GM19023 (cell line): ENCODE measurements at regions not wholly inside any gene's neighbourhood (a gene's known extent, or its start where the extent isn't known, plus 50 kb on each side); places are given as distances from the start of the nearest gene placed in this dataset.

Source experiments
- ATAC-seq: cut with Tn5 transposase; IDR thresholded peaks from one replicate; pipeline ENCODE4 v1.9.1; 2021; ENCODE audit warnings: mild to moderate bottlenecking, moderate library complexity; ENCODE audit not compliant: unreplicated experiment

DNA sequence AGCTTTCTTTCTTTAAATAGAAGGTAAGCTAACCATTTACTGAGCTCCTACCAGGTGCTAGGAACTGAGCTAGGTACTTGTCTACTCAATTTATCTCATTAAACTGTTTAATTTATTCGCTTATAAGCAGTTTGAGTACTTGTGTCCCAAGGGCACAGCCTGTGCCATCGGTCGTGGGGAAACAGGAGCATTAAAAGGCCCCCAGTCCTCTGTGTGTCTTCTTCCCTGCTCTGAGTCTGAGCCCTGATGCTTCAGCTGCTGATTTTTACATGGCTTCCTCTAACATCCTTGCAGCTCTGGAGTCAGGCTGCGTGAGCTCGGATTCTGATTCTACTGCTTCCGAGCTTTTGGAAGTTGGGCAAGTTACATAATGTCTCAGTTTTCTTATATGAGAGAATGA lies 239.5 kb downstream of the EDEM1 start:
- no peak for ATAC-seq

DNA sequence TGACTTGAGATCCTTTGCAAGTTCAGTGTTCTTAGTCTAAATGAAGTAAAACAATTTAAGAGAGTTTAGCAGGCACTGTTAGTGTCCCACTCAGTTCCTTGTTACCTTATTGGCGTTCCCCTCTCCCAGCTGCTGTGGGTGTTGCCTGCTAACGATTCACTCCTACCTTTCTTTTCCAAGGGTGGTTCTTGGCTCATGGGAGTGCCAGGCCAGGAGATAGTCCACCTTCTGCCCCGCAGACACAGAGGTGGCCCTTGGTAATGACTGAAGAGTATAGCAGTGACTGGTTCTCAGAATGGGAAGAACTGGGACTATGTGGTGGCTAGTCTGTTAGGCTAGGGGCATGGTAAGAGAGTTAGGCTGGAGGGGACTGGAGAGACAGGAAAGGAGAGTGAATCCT lies 240.4 kb downstream of the EDEM1 start:
- ATAC-seq: no peak

DNA sequence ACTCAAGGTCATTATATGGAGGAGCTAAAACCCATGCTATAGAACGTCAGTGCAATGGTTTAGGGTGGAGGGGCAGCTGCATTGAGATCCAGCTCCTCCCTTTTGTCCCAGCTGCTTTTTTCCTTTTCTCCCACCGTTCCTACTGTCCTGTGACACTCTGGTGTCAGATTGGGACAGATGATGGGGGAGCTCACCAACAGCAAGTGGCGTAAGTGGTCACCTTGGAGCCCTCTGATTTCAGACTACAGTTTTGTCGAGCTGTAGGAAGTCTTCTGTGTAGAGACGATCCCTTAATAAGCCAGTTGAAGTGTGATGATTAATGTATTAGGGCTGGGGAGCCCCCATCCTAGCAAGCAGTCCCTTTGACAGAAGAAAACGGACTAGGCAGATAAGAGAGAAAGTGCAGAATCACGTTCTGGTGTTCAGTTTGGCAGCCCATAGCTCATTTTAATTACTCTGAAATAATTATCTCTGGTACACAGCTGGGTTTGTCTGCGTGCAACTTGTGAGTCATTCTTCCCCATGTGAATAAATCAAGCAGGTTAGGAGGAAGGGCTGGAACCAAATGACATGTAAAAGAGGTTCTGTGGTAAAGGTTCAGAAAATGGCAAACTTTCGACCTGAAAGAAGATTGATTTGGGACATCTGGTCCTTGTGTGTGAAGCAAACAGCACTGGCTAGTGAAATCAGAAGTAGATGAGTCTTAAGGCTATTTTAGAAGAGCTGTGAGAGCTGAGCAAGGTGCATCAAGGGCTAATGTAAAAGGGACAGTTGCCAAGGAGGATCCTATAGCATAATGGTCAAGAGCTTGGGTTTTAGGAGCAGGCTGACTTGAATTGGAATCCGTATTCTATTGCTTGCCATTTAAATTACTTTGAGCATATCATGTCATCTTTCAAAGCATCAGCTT lies 241.4 kb downstream of the EDEM1 start:
- peak; percentile 80 for ATAC-seq

DNA sequence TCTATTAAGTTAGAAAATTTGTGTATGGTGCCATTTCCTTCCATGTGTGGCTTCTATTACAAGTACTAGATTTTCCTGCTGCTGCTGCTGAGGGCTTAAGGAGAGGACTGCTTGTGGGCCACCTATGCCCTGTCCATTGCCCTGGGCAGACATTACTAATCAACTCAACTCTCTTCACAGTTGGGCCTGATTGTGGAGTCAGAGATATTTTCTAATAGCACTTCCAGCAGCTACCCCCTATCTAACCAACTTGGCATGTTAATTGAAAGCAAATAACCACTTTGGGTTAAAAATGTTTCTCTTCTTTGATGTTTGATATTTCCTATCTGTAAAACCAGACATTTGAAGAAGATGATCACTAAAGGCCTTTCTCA lies 242.0 kb downstream of the EDEM1 start:
- no peak for ATAC-seq

DNA sequence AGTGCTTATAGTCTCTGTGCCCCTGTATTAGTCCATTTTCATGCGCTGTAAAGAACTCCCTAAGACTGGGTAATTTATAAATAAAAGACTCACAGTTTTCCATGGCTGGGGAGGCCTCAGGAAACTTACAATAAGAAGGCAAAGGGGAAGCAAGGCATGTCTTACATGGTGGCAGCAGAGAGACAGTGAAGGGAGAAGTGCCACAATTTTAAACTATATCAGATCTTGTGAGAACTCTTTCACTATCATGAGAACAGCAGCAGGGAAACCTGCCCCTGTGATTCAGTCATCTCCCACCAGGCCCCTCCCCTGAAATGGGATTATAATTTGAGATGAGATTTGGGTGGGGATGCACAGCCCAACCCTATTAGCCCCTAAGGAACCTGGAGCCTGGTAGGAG lies 243.2 kb downstream of the EDEM1 start:
- no peak for ATAC-seq

DNA sequence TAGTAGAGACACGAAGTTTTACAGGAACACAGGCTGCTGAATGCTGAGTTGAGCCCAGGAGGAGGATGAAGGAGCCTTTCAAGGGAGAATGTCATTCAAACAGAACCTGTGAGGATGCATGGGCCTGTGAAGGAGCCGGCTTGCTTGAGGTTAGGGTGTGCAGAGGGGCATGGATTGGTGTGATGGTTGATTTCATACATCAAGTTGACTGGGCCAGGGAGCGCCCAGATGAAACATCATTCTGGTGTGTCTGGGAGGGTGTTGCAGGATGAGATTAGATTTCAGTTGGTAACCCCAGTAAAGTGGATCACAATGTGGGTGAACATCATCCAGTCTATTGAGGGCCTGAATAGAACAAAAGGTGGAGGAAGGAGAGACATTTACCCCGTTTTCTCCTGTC lies 243.6 kb downstream of the EDEM1 start:
- ATAC-seq: no peak

DNA sequence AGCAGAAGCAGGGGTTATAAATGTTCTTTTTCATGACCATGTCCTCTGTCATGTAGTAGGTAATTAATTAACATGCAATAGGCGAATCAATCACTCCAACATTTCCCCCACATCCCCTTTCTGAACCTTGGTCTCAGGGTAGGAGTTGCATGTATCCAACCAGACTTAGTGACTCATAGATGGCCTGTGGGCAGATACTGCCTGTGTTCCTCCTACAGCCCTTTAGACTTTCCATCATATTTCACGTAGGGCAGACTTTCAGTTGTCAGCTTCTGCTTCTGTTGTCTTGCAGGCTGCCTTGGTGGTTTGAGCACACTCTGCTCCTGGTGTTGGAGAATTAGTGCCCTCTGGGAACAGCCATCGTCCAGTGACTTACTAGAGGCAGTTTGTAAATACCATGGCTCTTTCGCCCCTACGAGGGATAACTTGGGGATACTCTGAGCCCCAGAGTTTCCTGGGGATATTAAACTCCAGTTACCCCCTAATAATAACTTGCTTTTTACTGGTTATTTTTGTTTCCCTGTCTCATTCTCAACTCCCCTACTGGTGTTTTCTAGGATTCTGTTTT lies 244.4 kb downstream of the EDEM1 start:
- ATAC-seq: no peak

DNA sequence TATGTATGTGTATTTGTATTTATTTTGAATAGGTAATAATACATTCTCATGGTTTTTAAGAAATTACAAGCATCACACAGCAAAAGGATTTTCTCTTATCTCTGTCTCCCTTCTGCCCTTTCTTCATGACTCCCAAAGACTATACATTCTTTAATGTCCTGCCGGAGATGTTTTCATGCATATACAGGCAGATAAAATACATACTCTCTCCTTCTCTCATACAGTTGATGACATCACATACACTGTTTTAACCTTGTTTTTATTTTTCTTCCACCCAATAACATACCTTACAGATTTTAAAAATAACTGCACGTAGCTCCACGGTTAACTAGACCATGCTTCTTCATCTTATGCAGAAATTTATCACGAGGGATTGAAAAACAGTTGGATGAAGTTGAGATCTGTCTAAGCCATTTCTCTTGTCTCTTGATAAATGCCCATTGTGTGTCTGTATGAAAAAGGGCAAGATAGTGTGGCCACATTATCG lies 249.8 kb downstream of the EDEM1 start:
- no peak for ATAC-seq

DNA sequence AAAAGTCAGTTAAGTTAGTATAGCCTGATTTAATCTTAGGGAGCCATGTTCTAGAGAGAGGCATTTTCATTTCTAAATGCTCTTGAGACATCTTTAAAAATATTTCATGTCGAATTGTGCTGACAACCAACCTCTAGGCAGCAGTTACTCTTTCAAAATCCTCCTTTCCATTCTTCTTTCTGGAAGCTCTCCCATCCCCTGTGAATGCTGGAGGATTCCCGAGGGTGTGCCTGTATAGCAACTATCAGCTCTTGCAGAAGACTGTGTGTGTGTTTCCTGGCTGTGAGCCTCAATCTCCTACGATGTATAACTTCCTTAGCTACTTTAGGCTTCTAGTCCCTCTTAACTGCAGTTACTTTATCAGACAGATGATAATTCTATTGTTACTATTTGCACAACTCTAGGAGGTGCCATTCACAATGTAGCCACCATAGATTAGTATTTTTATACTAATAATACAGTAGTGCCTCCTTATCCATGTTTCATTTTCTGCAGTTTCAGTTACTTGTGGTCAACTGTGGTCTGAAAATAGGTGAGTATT lies 250.3 kb downstream of the EDEM1 start:
- no peak for ATAC-seq

DNA sequence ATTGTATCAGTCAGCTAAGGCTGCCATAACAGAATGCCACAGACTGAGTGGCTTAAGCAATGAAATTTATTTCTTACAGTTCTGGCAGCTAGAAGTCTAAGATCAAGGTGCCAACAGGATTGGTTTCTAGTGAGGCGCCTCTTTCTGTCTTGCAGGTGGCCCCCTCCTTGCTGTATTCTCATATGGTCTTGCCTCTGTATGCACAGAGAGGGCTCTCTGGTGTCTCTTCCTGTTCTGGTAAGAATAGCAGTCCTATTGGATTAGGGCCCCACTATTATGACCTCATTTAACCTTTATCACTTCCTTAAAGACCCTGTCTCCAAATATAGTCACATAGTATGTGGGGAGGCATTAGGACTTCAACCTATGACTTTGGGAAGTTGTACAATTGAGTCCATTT lies 253.9 kb downstream of the EDEM1 start:
- no peak for ATAC-seq

DNA sequence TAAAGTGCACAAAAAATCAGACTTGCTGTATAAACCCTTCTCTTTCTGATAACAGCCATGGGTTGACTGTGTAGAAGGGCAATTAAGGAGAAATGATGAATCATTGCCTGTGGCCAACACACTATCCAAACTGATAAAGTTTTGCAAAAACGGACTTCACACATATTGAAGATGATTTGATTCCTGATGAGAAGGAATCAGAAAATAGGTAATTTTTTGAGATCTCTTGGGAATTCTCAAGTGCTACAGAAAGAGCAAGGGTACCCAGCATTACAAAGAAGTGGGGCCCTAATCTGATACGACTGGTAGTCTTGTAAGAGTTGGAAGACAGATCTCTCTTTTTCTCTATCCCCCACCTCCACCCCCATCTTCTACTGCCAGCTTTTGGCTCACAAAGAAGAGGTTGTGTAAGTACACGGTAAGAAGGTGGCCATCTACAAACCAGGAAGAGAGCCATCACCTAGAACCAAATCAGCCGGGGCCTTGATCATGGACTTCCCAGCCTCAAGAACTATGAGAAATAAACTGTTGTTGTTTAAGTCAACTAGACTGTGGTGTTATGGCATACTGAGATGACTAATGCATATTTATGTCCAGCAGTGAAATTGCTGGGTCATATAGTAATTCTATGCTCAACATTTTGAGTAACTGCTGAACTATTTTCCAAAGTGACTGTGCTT lies 254.7 kb downstream of the EDEM1 start:
- no peak for ATAC-seq

DNA sequence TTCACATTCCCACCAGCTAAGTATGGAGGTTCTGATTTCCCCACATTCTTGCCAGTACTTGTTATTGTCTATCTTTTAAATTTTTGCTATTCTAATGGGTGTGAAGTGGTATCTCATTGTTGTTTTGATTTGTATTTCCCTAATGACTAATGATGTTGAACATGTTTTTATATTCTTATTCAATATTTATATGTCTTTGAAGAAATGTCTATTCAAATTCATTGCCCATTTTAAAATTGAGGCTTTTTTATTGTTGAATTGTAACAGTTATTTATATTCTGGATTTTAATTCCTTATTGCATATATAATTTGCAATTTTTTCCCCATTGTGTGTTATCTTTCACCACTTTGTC lies 255.3 kb downstream of the EDEM1 start:
- no peak for ATAC-seq

DNA sequence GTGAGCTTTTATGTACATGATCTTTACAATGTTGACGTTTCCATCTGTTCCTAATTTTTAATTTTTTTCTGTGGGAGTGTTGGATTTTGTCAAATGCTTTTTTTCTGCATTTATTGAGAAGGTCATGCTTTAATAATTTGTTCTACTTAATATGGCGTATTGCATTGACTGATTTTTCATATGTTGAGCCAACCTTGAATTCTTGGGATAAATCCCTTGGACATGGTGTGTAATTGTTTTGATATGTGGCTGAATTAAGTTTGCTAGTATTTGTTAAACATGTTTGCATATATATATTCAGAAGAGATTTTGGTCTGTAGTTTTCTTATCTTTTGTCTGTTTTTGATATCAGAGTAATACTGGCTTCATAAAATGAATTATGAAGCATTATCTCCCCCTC lies 256.7 kb downstream of the EDEM1 start:
- no peak for ATAC-seq

DNA sequence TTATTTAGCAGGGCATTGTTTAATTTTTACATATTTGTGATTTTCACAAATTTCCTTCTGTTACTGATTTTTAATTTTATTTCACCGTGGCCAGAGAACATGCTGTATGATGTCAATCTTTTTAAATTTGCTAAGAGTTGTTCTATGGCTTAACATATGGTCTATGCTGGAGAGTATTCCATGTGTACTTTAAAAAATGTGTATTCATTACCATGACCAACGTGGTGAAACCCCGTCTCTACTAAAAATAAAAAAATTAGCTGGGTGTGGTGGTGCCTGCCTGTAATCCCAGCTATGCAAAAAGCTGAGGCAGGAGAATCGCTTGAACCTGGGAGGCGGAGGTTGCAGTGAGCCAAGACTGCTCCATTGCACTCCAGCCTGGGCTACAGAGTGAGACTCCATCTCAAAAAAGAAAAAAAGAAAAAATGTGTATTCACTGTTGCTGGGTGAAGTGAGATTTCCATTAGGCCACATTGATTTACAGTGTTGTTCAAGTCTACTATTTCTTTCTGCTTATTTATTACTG lies 258.2 kb downstream of the EDEM1 start:
- no peak for ATAC-seq

DNA sequence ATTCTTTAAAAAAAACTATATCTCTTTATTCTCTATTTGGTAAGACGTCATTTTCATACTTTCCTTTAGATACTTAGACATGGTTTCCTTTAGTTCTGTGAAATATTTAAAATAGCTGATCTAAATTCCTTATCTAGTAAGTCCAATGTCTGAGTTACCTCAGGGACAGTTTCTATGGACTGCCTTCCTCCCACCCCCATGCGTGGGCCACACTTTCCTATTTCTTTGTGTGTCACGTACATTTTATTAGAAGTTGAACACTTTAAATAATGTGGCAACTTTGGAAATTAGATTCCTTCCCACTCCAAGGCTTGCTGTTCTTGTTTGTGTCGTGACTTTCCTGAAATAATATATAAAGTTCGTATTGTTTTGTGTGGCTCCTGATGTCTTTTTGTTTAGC lies 260.7 kb downstream of the EDEM1 start:
- no peak for ATAC-seq

DNA sequence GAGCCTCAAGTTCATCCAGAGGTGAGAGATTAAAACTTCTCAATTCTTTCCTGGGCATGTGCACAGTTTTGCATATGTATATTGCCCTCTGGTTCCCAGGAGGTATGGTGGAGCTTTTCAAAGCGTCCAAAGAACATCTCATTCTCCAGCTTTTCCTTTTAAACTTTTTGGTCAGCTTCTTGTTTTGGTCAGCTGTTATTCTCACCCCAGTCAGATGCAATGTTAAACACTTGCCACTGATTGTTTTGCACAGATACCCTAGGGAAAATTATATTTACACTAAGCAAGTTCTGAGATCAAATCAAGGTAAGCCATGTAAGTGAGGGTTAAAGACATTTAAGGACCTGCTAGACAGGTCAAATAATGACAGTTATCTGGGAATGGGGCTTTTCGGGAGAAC lies 261.3 kb downstream of the EDEM1 start:
- ATAC-seq: no peak

DNA sequence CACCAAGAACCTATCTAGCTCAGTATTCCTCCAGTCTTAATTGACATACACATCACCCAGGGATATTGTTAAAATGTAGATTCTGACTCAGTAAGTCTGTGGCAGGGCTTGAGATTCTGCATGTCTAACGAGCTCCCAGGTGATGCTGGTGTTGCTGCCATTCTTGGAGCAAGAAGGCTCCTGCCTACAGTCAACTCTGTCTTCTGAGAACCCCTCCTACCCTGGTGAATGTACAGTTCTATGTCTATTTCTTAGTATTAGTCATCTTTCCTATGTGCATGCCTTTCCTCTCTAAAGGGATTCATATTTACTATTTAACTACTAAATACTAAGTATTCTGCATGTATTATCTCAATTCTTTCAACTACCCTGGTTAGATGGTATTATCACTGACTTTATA lies 268.7 kb downstream of the EDEM1 start:
- no peak for ATAC-seq

DNA sequence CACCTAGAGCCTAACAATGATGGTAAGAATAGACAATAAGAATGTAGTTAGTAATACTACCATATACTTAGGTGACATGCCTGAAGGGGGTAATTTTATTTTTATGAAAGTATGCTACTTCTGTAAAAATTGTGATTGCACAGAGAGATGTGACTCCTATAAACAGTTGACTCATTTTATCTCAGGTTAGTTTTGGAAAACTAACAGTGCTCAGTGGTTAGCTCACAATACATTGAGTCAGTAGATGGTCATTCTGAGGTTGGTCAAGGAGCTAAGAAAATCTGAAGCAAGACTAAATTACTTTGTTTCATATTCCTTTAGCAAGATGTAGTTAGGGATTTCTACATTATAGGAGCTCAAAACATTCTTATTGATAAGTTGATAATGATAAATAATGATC lies 271.0 kb downstream of the EDEM1 start:
- ATAC-seq: no peak

DNA sequence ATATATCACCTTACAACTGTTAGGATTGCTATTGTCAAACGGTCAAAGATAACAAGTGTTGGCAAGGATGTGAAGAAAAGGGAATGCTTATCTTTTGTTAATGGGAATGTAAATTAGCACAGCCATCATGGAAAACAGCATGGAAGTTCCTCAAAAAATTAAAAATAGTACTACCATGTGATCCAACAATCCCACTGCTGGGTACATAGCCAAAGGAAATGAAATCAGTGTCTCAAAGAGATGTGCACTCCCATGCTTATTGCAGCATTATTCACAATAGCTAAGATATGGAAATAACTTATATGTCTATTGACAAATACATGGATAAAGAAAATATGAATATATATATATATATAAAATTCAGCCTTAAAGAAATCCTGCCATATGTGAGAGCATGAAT lies 274.6 kb downstream of the EDEM1 start:
- no peak for ATAC-seq

DNA sequence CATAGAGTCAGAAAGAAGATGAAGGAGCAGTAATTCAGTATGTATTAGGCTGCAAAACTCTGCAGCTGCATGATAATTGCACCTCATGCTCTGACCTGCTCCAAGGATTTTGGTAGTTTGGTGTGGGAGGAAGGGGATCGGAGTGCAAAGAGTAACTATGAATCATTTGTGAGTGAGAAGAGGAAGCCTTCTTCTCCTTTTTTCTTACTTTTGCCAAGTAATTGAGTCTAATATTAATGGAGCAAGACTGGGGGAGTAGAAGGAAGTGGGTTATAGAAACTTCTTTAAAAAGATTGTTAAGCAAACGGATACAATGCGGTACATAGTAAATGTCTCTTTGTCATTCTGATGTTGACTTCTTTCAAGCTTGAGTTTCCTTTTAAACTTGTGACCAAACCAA lies 276.5 kb downstream of the EDEM1 start:
- ATAC-seq: no peak

DNA sequence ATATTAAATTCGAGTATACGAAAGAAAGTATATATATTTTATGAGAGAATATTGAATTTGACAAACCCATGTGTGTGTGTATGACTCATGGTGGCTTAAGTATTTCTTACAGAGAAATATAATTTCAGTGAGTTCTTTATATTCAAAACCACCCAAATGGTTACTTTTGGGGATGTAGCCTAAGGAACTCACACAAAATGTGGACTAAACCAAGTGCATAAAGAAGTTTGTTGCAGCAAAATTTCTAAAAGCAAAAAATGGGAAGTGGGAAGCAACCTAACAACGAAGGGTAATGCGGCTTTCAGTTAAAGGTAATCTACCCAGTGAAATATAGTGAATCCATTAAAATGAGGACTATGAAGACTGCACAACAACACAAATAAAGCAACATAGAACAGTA lies 277.1 kb downstream of the EDEM1 start:
- ATAC-seq: no peak

DNA sequence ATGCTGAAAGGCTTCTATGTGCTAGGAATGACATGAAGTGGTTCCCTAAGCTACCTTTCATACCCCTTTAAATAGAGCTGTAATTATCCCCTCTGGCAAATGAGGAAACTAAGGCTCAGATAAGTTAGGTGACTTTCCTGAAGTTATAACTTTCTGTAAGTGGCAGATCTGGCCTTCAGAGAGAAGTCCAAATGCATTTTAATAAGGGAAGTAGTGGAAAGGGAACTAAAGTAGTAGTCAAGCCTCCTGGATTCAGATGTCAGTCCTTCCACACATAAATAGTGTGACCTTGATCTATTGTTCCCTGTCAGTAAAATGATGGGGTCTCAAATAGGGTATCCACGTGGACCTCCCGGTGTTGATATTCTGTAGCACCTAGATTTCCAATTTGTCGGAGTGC lies 277.7 kb downstream of the EDEM1 start:
- no peak for ATAC-seq
